Spleen (tissue), 7 donors: ENCODE measurements at regions not wholly inside any gene's neighbourhood (a gene's known extent, or its start where the extent isn't known, plus 50 kb on each side); places are given as distances from the start of the nearest gene placed in this dataset.

Experiments
- POLR2A ChIP-seq, 3 donors: fragments of 450-650 bp; IDR thresholded peaks; one replicate each; pipeline ENCODE4 v1.5.1; 2017; ENCODE audit warnings: antibody characterized with exemption in 3 of 3, mild to moderate bottlenecking in 1 of 3
- TF ChIP-seq, protein P1 (sequence below), 11 experiments: fragments of 200-600 bp in 7 of 11; fragments of 450-650 bp in 4 of 11; sonication (generic) in 4 of 11; IDR thresholded peaks in 8 of 11; conservative IDR thresholded peaks in 3 of 11; 1 replicate in 7 of 11; 2 replicates in 4 of 11; pipeline versions ENCODE4 v1.4.0 to v1.8.0; 2016 to 2021; ENCODE audit warnings: antibody characterized with exemption in 11 of 11, inconsistent platforms in 4 of 11, mild to moderate bottlenecking in 1 of 11
- donor health status: DM: no; HTN: no; CAD: no; lungs with moderate emphysema.
- donor health status: DM: no; HTN: no; CAD: no.
- donor health status: DM: no; HTN: no; CAD: no.

DNA sequence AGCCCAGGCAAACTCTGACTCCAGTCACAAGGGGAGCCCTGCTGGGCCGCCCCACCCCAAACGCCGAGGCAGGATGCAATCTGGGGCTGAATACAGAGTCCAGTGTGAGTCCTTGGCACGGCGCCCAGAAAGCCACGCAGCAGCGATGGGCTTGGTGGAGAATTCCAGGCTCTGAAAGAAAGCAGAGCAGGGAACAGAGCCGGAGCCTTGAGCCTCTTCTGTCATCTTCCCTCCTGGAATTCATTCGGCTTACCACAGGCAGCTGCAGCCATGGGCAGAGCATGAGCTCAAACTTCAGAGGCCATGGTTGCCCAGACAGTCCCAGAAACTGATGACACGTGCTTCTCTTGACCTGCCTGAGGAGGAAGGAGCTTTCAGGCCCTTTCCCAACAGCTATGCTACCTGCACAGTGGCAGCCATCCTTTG lies 441.1 kb upstream of the JARID2 start:
- TF ChIP-seq, protein P1, sequence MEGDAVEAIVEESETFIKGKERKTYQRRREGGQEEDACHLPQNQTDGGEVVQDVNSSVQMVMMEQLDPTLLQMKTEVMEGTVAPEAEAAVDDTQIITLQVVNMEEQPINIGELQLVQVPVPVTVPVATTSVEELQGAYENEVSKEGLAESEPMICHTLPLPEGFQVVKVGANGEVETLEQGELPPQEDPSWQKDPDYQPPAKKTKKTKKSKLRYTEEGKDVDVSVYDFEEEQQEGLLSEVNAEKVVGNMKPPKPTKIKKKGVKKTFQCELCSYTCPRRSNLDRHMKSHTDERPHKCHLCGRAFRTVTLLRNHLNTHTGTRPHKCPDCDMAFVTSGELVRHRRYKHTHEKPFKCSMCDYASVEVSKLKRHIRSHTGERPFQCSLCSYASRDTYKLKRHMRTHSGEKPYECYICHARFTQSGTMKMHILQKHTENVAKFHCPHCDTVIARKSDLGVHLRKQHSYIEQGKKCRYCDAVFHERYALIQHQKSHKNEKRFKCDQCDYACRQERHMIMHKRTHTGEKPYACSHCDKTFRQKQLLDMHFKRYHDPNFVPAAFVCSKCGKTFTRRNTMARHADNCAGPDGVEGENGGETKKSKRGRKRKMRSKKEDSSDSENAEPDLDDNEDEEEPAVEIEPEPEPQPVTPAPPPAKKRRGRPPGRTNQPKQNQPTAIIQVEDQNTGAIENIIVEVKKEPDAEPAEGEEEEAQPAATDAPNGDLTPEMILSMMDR (IDR thresholded peaks at IDR 0.05 in 8 of 11, conservative IDR thresholded peaks at IDR 0.05 in 3 of 11), result no peak
- no peak for TF ChIP-seq POLR2A (IDR thresholded peaks at IDR 0.05)
